CD8-positive, alpha-beta memory T cell (primary cell): ENCODE measurements at regions not wholly inside any gene's neighbourhood (a gene's known extent, or its start where the extent isn't known, plus 50 kb on each side); places are given as distances from the start of the nearest gene placed in this dataset.
A peak's percentile ranks its signal among the peaks of the same experiment; 100 is the strongest.

ENCODE experiments used
- CTCF ChIA-PET: fragments of 350-600 bp; sonication (Branson Sonifier 250); formaldehyde crosslinking; loops from one replicate; lab custom pipeline; 2021; ENCODE audit warnings: antibody characterized with exemption; lab: Charles Lee
- POLR2A ChIA-PET: fragments of 350-600 bp; sonication (Branson Sonifier 250); formaldehyde crosslinking; loops from one replicate; lab custom pipeline; 2021; ENCODE audit warnings: antibody characterized with exemption; lab: Charles Lee
- DNase-seq, 5 donors: peaks; one replicate each; pipeline versions ENCODE4 v3.0.0 to v3.0.0-alpha.2; 2020 to 2022; ENCODE audit warnings: mixed read lengths in 1 of 5
- H3K27ac ChIP-seq: one replicate; pipeline ENCODE4 v1.7.0; 2013; ENCODE audit warnings: low read depth, mild to moderate bottlenecking, low read length, moderate library complexity
- H3K27me3 ChIP-seq: 2 replicates; pipeline ENCODE4 v1.7.0; 2013; ENCODE audit warnings: low read length, mild to moderate bottlenecking; ENCODE audit not compliant: insufficient read depth, poor library complexity, severe bottlenecking
- H3K36me3 ChIP-seq: 2 replicates; pipeline ENCODE4 v1.7.0; 2013; ENCODE audit warnings: mild to moderate bottlenecking, low read length, moderate library complexity; ENCODE audit not compliant: insufficient read depth
- H3K4me1 ChIP-seq: 2 replicates; pipeline ENCODE4 v1.7.0; 2013; ENCODE audit warnings: mild to moderate bottlenecking, low read length, moderate library complexity; ENCODE audit not compliant: insufficient read depth
- H3K4me3 ChIP-seq: 2 replicates; pipeline ENCODE4 v1.7.0; 2013; ENCODE audit warnings: mild to moderate bottlenecking, low read length
- H3K9me3 ChIP-seq: 2 replicates; pipeline ENCODE4 v1.7.0; 2013; ENCODE audit warnings: mild to moderate bottlenecking, low read length
- H3K27ac Mint-ChIP-seq, 8 donors: one replicate each; pipeline ENCODE4 v1.8.0; 2020 to 2021; ENCODE audit warnings: mixed read lengths in 8 of 8, mild to moderate bottlenecking in 6 of 8, inconsistent platforms in 3 of 8, moderate library complexity in 3 of 8
- H3K27me3 Mint-ChIP-seq, 2 donors: one replicate each; pipeline ENCODE4 v1.8.0; 2020 to 2021; ENCODE audit warnings: mixed read lengths in 2 of 2, mild to moderate bottlenecking in 1 of 2, moderate library complexity in 1 of 2
- H3K36me3 Mint-ChIP-seq, 3 donors: one replicate each; pipeline ENCODE4 v1.8.0; 2020 to 2021; ENCODE audit warnings: mixed read lengths in 3 of 3, inconsistent platforms in 1 of 3, mild to moderate bottlenecking in 1 of 3
- H3K4me1 Mint-ChIP-seq, 3 donors: one replicate each; pipeline ENCODE4 v1.8.0; 2020 to 2021; ENCODE audit warnings: mixed read lengths in 3 of 3, inconsistent platforms in 1 of 3, mild to moderate bottlenecking in 1 of 3
- H3K4me3 Mint-ChIP-seq, 7 donors: one replicate each; pipeline ENCODE4 v1.8.0; 2020 to 2021; ENCODE audit warnings: mixed read lengths in 7 of 7, mild to moderate bottlenecking in 6 of 7, moderate library complexity in 4 of 7, inconsistent platforms in 2 of 7
- H3K9me3 Mint-ChIP-seq, 5 donors: one replicate each; pipeline ENCODE4 v1.8.0; 2020 to 2022; ENCODE audit warnings: mixed read lengths in 5 of 5, mild to moderate bottlenecking in 3 of 5, moderate library complexity in 2 of 5, inconsistent platforms in 1 of 5

- POLR2A ChIA-PET = no interaction called here
Observed at GRCh38 chr11:128335729-128336128, 251.6 kb downstream of the ETS1 start.

GRCh38 chr11:128334311-128335044 is 252.9 kb downstream of the ETS1 start:
- no peaks in the 10 kb centered on the region for H3K36me3 ChIP-seq
- H3K9me3 ChIP-seq = no peaks in the 10 kb centered on the region
- H3K27ac ChIP-seq = no peak overlapping the region
- H3K27ac Mint-ChIP-seq = peak overlapping the region in 2 of 8 donors; percentile 14 to 39
- peaks cover 23% of the 10 kb centered on the region for H3K4me1 ChIP-seq
- ChIA-PET POLR2A (interaction anchor here (0.6 kb wide), 1 partner anchor 8 kb away, joined by 3 read pairs; no protein-coding TSS in a partner anchor), CTCF (interaction anchor here (1.1 to 3.3 kb wide), 4 partner anchors 11 to 139 kb away, joined by 3 to 18 read pairs (median 3); no protein-coding TSS in a partner anchor)
- H3K4me1 Mint-ChIP-seq = peaks cover 29 to 69% (median 62%) of the 10 kb centered on the region in 3 donors
- H3K4me3 ChIP-seq = no peak overlapping the region
- no peaks in the 10 kb centered on the region for H3K9me3 Mint-ChIP-seq
- no peaks in the 10 kb centered on the region for H3K27me3 ChIP-seq
- peak overlapping the region in 1 of 7 donors; percentile 29 for H3K4me3 Mint-ChIP-seq
- H3K27me3 Mint-ChIP-seq = no peaks in the 10 kb centered on the region
- peaks cover 0 to 4% (median 2%) of the 10 kb centered on the region in 3 donors for H3K36me3 Mint-ChIP-seq
- no peak for DNase-seq

More at GRCh38 chr11:128335729-128336128, 251.6 kb downstream of the ETS1 start:
- Mint-ChIP-seq H3K27me3 (no peaks in the 10 kb centered on the region), H3K4me3 (no peak overlapping the region), H3K27ac (peak overlapping the region in 1 of 8 donors; percentile 29), H3K36me3 (peaks cover 0 to 4% (median 2%) of the 10 kb centered on the region in 3 donors), H3K9me3 (no peaks in the 10 kb centered on the region), H3K4me1 (peaks cover 25 to 69% (median 62%) of the 10 kb centered on the region in 3 donors)
- no peaks in the 10 kb centered on the region for H3K27me3 ChIP-seq
- no peaks in the 10 kb centered on the region for H3K36me3 ChIP-seq
- H3K4me3 ChIP-seq = no peak overlapping the region
- H3K9me3 ChIP-seq = no peaks in the 10 kb centered on the region
- H3K4me1 ChIP-seq = peaks cover 23% of the 10 kb centered on the region
- H3K27ac ChIP-seq = no peak overlapping the region
- DNase-seq = no peak
- CTCF ChIA-PET = interaction anchor here (0.5 to 3.3 kb wide), 4 partner anchors 12 to 295 kb away, joined by 3 to 18 read pairs (median 5); no protein-coding TSS in a partner anchor

GRCh38 chr11:128331317-128331716 is 256.0 kb downstream of the ETS1 start:
- Histone ChIP-seq H3K27ac (no peak overlapping the region), H3K36me3 (no peaks in the 10 kb centered on the region), H3K4me1 (peaks cover 53% of the 10 kb centered on the region), H3K4me3 (no peak overlapping the region), H3K27me3 (no peaks in the 10 kb centered on the region), H3K9me3 (no peaks in the 10 kb centered on the region)
- Mint-ChIP-seq H3K36me3 (no peaks in the 10 kb centered on the region), H3K27ac (peak overlapping the region; percentile 49 to 98 (median 80)), H3K4me1 (peaks cover 58 to 81% (median 70%) of the 10 kb centered on the region in 3 donors), H3K9me3 (no peaks in the 10 kb centered on the region), H3K4me3 (peak overlapping the region in 2 of 7 donors; percentile 14 to 16), H3K27me3 (no peaks in the 10 kb centered on the region)
- DNase-seq = no peak
- ChIA-PET CTCF (no interaction called here), POLR2A (interaction anchor here (1.1 kb wide), 1 partner anchor 119 kb away, joined by 3 read pairs; no protein-coding TSS in a partner anchor)

- Histone ChIP-seq H3K27me3 (no peaks in the 10 kb centered on the region), H3K9me3 (no peaks in the 10 kb centered on the region), H3K36me3 (no peaks in the 10 kb centered on the region), H3K4me1 (peaks cover 64% of the 10 kb centered on the region), H3K4me3 (peak overlapping the region; percentile 31), H3K27ac (no peak overlapping the region)
- Mint-ChIP-seq H3K36me3 (no peaks in the 10 kb centered on the region), H3K9me3 (no peaks in the 10 kb centered on the region), H3K4me1 (peaks cover 63 to 85% (median 76%) of the 10 kb centered on the region in 3 donors), H3K27me3 (no peaks in the 10 kb centered on the region), H3K27ac (peak overlapping the region; percentile 33 to 98 (median 95)), H3K4me3 (peak overlapping the region in 6 of 7 donors; percentile 34 to 75 (median 64))
- ChIA-PET CTCF (interaction anchor here (2.1 kb wide), 1 partner anchor 40 kb away, joined by 9 read pairs; no protein-coding TSS in a partner anchor), POLR2A (interaction anchor here (0.6 kb wide), 1 partner anchor 363 kb away, joined by 3 read pairs; no protein-coding TSS in a partner anchor)
- DNase-seq = no peak
Observed at GRCh38 chr11:128330203-128330602, 257.2 kb downstream of the ETS1 start.

GRCh38 chr11:128328955-128329551 is 258.3 kb downstream of the ETS1 start:
- no peaks in the 10 kb centered on the region for H3K9me3 ChIP-seq
- DNase-seq = peak in 3 of 5 donors; percentile 58 to 76 (median 64)
- H3K4me1 ChIP-seq = peaks cover 76% of the 10 kb centered on the region
- H3K27ac Mint-ChIP-seq = peak overlapping the region; percentile 90 to 98 (median 95)
- ChIA-PET CTCF (interaction anchor here (2.1 kb wide), 1 partner anchor 38 kb away, joined by 9 read pairs; no protein-coding TSS in a partner anchor), POLR2A (interaction anchor here (0.5 kb wide), 1 partner anchor 26 kb away, joined by 7 read pairs; no protein-coding TSS in a partner anchor)
- no peaks in the 10 kb centered on the region for H3K36me3 Mint-ChIP-seq
- H3K27me3 ChIP-seq = no peaks in the 10 kb centered on the region
- H3K36me3 ChIP-seq = no peaks in the 10 kb centered on the region
- H3K27ac ChIP-seq = peak overlapping the region; percentile 30
- peak overlapping the region; percentile 31 for H3K4me3 ChIP-seq
- H3K4me1 Mint-ChIP-seq = peaks cover 74 to 86% (median 85%) of the 10 kb centered on the region in 3 donors
- no peaks in the 10 kb centered on the region for H3K9me3 Mint-ChIP-seq
- no peaks in the 10 kb centered on the region for H3K27me3 Mint-ChIP-seq
- H3K4me3 Mint-ChIP-seq = peak overlapping the region; percentile 8 to 75 (median 63)

GRCh38 chr11:128327274-128327673 is 260.1 kb downstream of the ETS1 start:
- Histone ChIP-seq H3K27me3 (no peaks in the 10 kb centered on the region), H3K36me3 (no peaks in the 10 kb centered on the region), H3K4me3 (no peak overlapping the region), H3K4me1 (peaks cover 94% of the 10 kb centered on the region), H3K27ac (no peak overlapping the region), H3K9me3 (no peaks in the 10 kb centered on the region)
- H3K27ac Mint-ChIP-seq = peak overlapping the region; percentile 92 to 99 (median 95)
- no peaks in the 10 kb centered on the region for H3K36me3 Mint-ChIP-seq
- H3K4me3 Mint-ChIP-seq = peak overlapping the region in 6 of 7 donors; percentile 5 to 55 (median 42)
- CTCF ChIA-PET = interaction anchor here (1.3 kb wide), 1 partner anchor 22 kb away, joined by 3 read pairs; no protein-coding TSS in a partner anchor
- POLR2A ChIA-PET = no interaction called here
- no peaks in the 10 kb centered on the region for H3K9me3 Mint-ChIP-seq
- peaks cover 88 to 95% (median 94%) of the 10 kb centered on the region in 3 donors for H3K4me1 Mint-ChIP-seq
- no peak for DNase-seq
- no peaks in the 10 kb centered on the region for H3K27me3 Mint-ChIP-seq

GRCh38 chr11:128326791-128327190 is 260.6 kb downstream of the ETS1 start:
- Mint-ChIP-seq H3K27ac (peak overlapping the region; percentile 92 to 99 (median 95)), H3K36me3 (no peaks in the 10 kb centered on the region), H3K9me3 (no peaks in the 10 kb centered on the region), H3K27me3 (no peaks in the 10 kb centered on the region), H3K4me3 (peak overlapping the region in 6 of 7 donors; percentile 5 to 55 (median 50)), H3K4me1 (peaks cover 90 to 98% (median 97%) of the 10 kb centered on the region in 3 donors)
- Histone ChIP-seq H3K36me3 (no peaks in the 10 kb centered on the region), H3K4me1 (peaks cover 97% of the 10 kb centered on the region), H3K4me3 (no peak overlapping the region), H3K27me3 (no peaks in the 10 kb centered on the region), H3K9me3 (no peaks in the 10 kb centered on the region), H3K27ac (no peak overlapping the region)
- POLR2A ChIA-PET = interaction anchor here (1.0 to 1.3 kb wide), 3 partner anchors 13 to 156 kb away, joined by 3 to 5 read pairs (median 3); no protein-coding TSS in a partner anchor
- CTCF ChIA-PET = interaction anchor here (1.2 kb wide), 1 partner anchor 24 kb away, joined by 4 read pairs; no protein-coding TSS in a partner anchor
- no peak for DNase-seq
